Trophoblast cell (in vitro differentiated cells and primary cell): ENCODE measurements at regions not wholly inside any gene's neighbourhood (a gene's known extent, or its start where the extent isn't known, plus 50 kb on each side); places are given as distances from the start of the nearest gene placed in this dataset.
"Not testable (repeated sequence)": the region's sequence is repeated elsewhere in the genome, so short reads cannot be mapped to it uniquely, and the experiment has no call there.

Source experiments
- DNase-seq, 2 donors: peaks; one replicate each; pipeline ENCODE4 v3.0.0-alpha.2; 2016
- H2AFZ ChIP-seq: 2 replicates; pipeline ENCODE4 v1.6.1; 2013; ENCODE audit warnings: low read length, moderate library complexity, mild to moderate bottlenecking; ENCODE audit not compliant: insufficient read depth, poor library complexity
- H2AK5ac ChIP-seq: 2 replicates; pipeline ENCODE4 v1.6.1; 2013; ENCODE audit warnings: mild to moderate bottlenecking, low read length
- H2BK120ac ChIP-seq: 2 replicates; pipeline ENCODE4 v1.6.1; 2013; ENCODE audit warnings: low read length, mild to moderate bottlenecking, moderate library complexity; ENCODE audit not compliant: insufficient read depth, poor library complexity
- H2BK12ac ChIP-seq: 2 replicates; pipeline ENCODE4 v1.6.1; 2013; ENCODE audit warnings: mild to moderate bottlenecking, low read length, moderate library complexity
- H2BK5ac ChIP-seq: 2 replicates; pipeline ENCODE4 v1.6.1; 2013; ENCODE audit warnings: low read length, low read depth, moderate library complexity, mild to moderate bottlenecking; ENCODE audit not compliant: poor library complexity
- H3K14ac ChIP-seq: 2 replicates; pipeline ENCODE4 v1.6.1; 2013; ENCODE audit warnings: mild to moderate bottlenecking, low read length
- H3K18ac ChIP-seq: 2 replicates; pipeline ENCODE4 v1.6.1; 2013; ENCODE audit warnings: mild to moderate bottlenecking, low read length
- H3K23ac ChIP-seq: 2 replicates; pipeline ENCODE4 v1.6.1; 2013; ENCODE audit warnings: low read length
- H3K27ac ChIP-seq: 2 replicates; pipeline ENCODE4 v1.5.1; 2013; ENCODE audit warnings: low read depth, mild to moderate bottlenecking, inconsistent platforms, low read length, moderate library complexity
- H3K27me3 ChIP-seq: 2 replicates; pipeline ENCODE4 v1.6.1; 2013; ENCODE audit warnings: inconsistent platforms, mild to moderate bottlenecking, low read length, moderate library complexity; ENCODE audit not compliant: insufficient read depth
- H3K36me3 ChIP-seq, 2 experiments: 1 replicate in 1 of 2; 2 replicates in 1 of 2; pipeline ENCODE4 v1.6.1; 2013; ENCODE audit warnings: low read length in 2 of 2, mild to moderate bottlenecking in 2 of 2, moderate library complexity in 1 of 2; ENCODE audit not compliant: insufficient read depth in 2 of 2, control insufficient read depth in 1 of 2
- H3K4ac ChIP-seq: 2 replicates; pipeline ENCODE4 v1.6.1; 2013; ENCODE audit warnings: low read depth, mild to moderate bottlenecking, low read length, moderate library complexity
- H3K4me1 ChIP-seq, 2 experiments: 1 replicate in 1 of 2; 2 replicates in 1 of 2; pipeline ENCODE4 v1.6.1; 2013; ENCODE audit warnings: low read length in 2 of 2, mild to moderate bottlenecking in 2 of 2, moderate library complexity in 1 of 2; ENCODE audit not compliant: insufficient read depth in 2 of 2, control insufficient read depth in 1 of 2
- H3K4me2 ChIP-seq: 2 replicates; pipeline ENCODE4 v1.6.1; 2013; ENCODE audit warnings: inconsistent platforms, mild to moderate bottlenecking, low read length, moderate library complexity
- H3K4me3 ChIP-seq: 2 replicates; pipeline ENCODE4 v1.5.1; 2013; ENCODE audit warnings: mild to moderate bottlenecking, low read depth, low read length, inconsistent platforms
- H3K79me1 ChIP-seq: one replicate; pipeline ENCODE4 v1.6.1; 2013; ENCODE audit warnings: low read length
- H3K79me2 ChIP-seq: 2 replicates; pipeline ENCODE4 v1.6.1; 2013; ENCODE audit warnings: low read length, mild to moderate bottlenecking; ENCODE audit not compliant: control insufficient read depth, insufficient read depth, poor library complexity
- H3K9ac ChIP-seq: 2 replicates; pipeline ENCODE4 v1.6.1; 2013; ENCODE audit warnings: mild to moderate bottlenecking, low read length
- H3K9me3 ChIP-seq: 2 replicates; pipeline ENCODE4 v1.6.1; 2013; ENCODE audit warnings: low read depth, mild to moderate bottlenecking, control low read depth, inconsistent platforms, low read length; ENCODE audit not compliant: insufficient read depth
- H4K12ac ChIP-seq: 2 replicates; pipeline ENCODE4 v1.6.1; 2013; ENCODE audit warnings: low read depth, mild to moderate bottlenecking, low read length, moderate library complexity
- H4K8ac ChIP-seq: 2 replicates; pipeline ENCODE4 v1.6.1; 2013; ENCODE audit warnings: low read depth, mild to moderate bottlenecking, low read length, moderate library complexity
- H4K91ac ChIP-seq: one replicate; pipeline ENCODE4 v1.6.1; 2013; ENCODE audit warnings: low read depth, mild to moderate bottlenecking, low read length, moderate library complexity
- WGBS: extraction: QIAGEN DNeasy Blood & Tissue Kit; methylation state at CpG from one replicate; pipeline ENCODE4 v1.1.7; 2013; ENCODE audit warnings: missing lambda C conversion rate; ENCODE audit not compliant: insufficient read length, insufficient coverage; ENCODE audit errors: extremely low coverage; 5-methylcytosine and 5-hydroxymethylcytosine counted together

DNA sequence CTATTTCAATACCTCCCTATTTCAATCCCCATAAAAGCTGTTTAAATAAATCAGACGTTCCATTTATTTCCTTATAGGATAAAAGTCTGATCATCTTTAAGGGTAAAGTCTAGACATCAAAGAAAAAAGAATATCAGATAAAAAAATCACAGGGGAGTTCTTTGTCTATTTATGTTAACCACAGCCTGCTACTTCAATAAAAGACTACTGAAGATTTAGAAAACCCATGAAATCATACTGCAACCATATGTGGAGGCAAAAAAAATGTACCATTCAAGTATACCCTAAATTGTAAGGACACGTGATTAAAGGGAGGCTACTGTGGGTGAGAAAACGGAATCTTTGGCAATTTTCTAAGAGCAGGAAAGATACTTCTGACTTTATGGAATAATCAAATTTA, 108.2 kb upstream of the TNFSF4 start:
- Histone ChIP-seq H3K4ac (no peak overlapping the region), H4K8ac (no peak overlapping the region), H2BK12ac (no peak overlapping the region), H3K27ac (no peak overlapping the region), H3K14ac (no peak overlapping the region), H2AK5ac (no peak overlapping the region), H2BK5ac (no peak overlapping the region), H4K91ac (no peak overlapping the region), H2AFZ (no peak overlapping the region), H3K4me2 (no peak overlapping the region), H3K9ac (no peak overlapping the region), H3K27me3 (no peaks in the 10 kb centered on the region), H3K79me1 (no peaks in the 10 kb centered on the region), H3K4me3 (no peak overlapping the region), H3K23ac (no peak overlapping the region), H3K4me1 (no peaks in the 10 kb centered on the region), H3K18ac (no peak overlapping the region), H3K9me3 (no peaks in the 10 kb centered on the region), H3K79me2 (no peaks in the 10 kb centered on the region), H4K12ac (no peak overlapping the region), H2BK120ac (no peak overlapping the region), H3K36me3 (no peaks in the 10 kb centered on the region)
- no CpG with 5 or more reads among the region's 3 CpGs for WGBS
- no peak for DNase-seq

DNA sequence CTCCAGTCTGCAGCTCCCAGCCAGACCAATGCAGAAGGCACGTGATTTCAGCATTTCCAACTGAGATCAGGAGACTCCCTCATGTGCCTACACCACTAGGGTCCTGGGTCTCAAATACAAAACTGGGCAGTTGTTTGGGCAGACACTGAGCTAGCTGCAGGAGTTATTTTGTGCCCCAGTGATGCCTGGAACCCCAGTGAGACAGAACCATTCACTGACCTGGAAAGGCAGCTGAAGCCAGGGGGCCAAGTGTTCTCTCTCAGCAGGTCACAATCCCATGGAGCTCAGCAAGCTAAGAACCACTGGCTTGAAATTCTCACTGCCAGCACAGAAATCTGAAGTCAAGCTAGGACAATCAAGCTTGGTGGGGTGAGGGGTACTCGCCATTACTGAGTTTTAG, 111.7 kb upstream of the TNFSF4 start:
- H3K9me3 ChIP-seq = peaks cover 2% of the 10 kb centered on the region
- H3K27ac ChIP-seq = no peak overlapping the region
- no peak overlapping the region for H2BK12ac ChIP-seq
- no peak overlapping the region for H4K91ac ChIP-seq
- H3K4ac ChIP-seq = no peak overlapping the region
- no peak overlapping the region for H3K14ac ChIP-seq
- no peaks in the 10 kb centered on the region for H3K79me1 ChIP-seq
- no peak overlapping the region for H2BK120ac ChIP-seq
- no peak overlapping the region for H2AK5ac ChIP-seq
- H3K4me3 ChIP-seq = no peak overlapping the region
- H2AFZ ChIP-seq = no peak overlapping the region
- H3K27me3 ChIP-seq = no peaks in the 10 kb centered on the region
- no peak overlapping the region for H3K4me2 ChIP-seq
- DNase-seq = no peak
- no peak overlapping the region for H3K18ac ChIP-seq
- no CpG with 5 or more reads among the region's 2 CpGs for WGBS
- no peak overlapping the region for H2BK5ac ChIP-seq
- H3K79me2 ChIP-seq = no peaks in the 10 kb centered on the region
- no peak overlapping the region for H4K8ac ChIP-seq
- H3K9ac ChIP-seq = no peak overlapping the region
- no peak overlapping the region for H3K23ac ChIP-seq
- no peak overlapping the region for H4K12ac ChIP-seq
- no peaks in the 10 kb centered on the region for H3K4me1 ChIP-seq
- H3K36me3 ChIP-seq = no peaks in the 10 kb centered on the region

DNA sequence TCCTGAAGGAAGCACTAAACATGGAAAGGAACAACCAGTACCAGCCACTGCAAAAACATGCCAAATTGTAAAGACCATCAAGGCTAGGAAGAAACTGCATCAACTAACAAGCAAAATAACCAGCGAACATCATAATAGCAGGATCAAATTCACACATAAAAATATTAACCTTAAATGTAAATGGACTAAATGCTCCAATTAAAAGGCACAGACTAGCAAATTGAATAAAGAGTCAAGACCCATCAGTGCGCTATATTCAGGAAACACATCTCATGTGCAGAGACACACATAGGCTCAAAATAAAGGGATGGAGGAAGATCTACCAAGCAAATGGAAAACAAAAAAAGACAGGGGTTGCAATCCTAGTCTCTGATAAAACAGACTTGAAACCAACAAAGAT, 117.2 kb upstream of the TNFSF4 start:
- H3K27ac ChIP-seq, H2BK120ac ChIP-seq, H2AK5ac ChIP-seq, H3K9ac ChIP-seq, H3K14ac ChIP-seq, H2BK12ac ChIP-seq, H2BK5ac ChIP-seq, H4K8ac ChIP-seq, DNase-seq, H3K4me3 ChIP-seq, H2AFZ ChIP-seq, H3K4ac ChIP-seq, H3K4me1 ChIP-seq, H3K36me3 ChIP-seq, H3K79me2 ChIP-seq, H4K12ac ChIP-seq, H3K18ac ChIP-seq, H3K79me1 ChIP-seq, H3K9me3 ChIP-seq, H3K23ac ChIP-seq, H3K4me2 ChIP-seq, H3K27me3 ChIP-seq, H4K91ac ChIP-seq: not testable (repeated sequence)
- WGBS = no CpG with 5 or more reads among the region's 2 CpGs

DNA sequence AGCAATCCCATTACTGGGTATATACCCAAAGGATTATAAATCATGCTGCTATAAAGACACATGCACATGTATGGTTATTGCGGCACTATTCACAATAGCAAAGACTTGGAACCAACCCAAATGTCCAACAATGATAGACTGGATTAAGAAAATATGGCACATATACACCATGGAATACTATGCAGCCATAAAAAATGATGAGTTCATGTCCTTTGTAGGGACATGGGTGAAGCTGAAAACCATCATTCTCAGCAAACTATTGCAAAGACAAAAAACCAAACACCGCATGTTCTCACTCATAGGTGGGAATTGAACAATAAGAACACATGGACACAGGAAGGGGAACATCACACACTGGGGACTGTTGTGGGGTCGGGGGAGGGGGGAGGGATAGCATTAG, 120.9 kb upstream of the TNFSF4 start:
- not testable (repeated sequence) for H3K4me2 ChIP-seq, DNase-seq, H2BK5ac ChIP-seq, H3K23ac ChIP-seq, H2AK5ac ChIP-seq, H4K8ac ChIP-seq, H3K79me1 ChIP-seq, H3K4ac ChIP-seq, H4K91ac ChIP-seq, H3K4me1 ChIP-seq, H2BK12ac ChIP-seq, H3K27me3 ChIP-seq, H3K9ac ChIP-seq, H3K18ac ChIP-seq, H3K4me3 ChIP-seq, H3K36me3 ChIP-seq, H3K27ac ChIP-seq, H3K9me3 ChIP-seq, H3K79me2 ChIP-seq, H2BK120ac ChIP-seq, H2AFZ ChIP-seq, H3K14ac ChIP-seq, H4K12ac ChIP-seq
- WGBS = no CpG with 5 or more reads among the region's 3 CpGs
